CMK (cell line): ENCODE measurements at regions not wholly inside any gene's neighbourhood (a gene's known extent, or its start where the extent isn't known, plus 50 kb on each side); places are given as distances from the start of the nearest gene placed in this dataset.
"Not testable (repeated sequence)": the region's sequence is repeated elsewhere in the genome, so short reads cannot be mapped to it uniquely, and the experiment has no call there.

Source experiments
- DNase-seq: peaks from one replicate; pipeline ENCODE4 v3.0.0-alpha.2; 2010; ENCODE audit warnings: low read depth

DNA sequence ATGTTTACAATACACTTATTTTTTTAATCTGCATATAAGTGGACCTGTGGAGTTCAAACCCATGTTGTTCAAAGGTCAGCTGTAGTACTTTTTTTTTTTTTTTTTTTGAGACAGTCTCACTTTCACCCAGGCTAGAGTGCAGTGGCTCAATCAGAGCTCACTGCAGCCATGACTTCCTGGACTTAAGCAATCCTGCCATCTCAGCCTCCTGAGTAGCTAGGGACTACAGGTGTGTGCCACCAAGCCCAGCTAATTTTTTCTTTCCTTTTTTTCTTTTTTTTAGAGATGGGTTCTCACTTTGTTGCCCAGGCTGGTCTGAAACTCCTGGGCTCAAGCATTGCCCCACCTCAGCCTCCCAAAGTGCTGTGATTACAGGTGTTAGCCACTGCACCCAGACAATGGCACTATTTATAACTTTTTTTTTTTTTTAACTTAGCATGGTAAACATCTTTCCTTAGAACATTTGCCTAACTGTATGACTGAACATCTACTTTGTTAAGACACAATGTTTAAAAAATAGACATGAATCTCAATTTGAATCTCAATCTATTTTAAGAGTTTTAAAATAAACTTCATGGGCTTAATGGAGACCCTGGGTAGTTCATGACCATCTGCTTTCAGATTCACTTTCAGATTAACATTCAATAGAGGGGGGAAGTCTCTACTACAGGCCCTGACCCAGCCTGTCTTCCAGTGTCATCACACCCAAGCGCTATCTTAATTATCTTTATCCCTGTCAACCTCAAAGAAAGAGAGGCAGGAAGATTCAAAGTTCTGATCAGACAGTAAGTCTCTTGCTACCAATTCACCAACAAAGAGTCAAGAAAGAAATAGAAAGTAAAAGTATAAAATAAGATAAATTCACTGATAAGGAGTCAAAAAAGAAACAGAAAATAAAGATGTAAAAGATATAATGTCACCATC is 97.7 kb upstream of the DOCK9 start:
- no peak for DNase-seq

DNA sequence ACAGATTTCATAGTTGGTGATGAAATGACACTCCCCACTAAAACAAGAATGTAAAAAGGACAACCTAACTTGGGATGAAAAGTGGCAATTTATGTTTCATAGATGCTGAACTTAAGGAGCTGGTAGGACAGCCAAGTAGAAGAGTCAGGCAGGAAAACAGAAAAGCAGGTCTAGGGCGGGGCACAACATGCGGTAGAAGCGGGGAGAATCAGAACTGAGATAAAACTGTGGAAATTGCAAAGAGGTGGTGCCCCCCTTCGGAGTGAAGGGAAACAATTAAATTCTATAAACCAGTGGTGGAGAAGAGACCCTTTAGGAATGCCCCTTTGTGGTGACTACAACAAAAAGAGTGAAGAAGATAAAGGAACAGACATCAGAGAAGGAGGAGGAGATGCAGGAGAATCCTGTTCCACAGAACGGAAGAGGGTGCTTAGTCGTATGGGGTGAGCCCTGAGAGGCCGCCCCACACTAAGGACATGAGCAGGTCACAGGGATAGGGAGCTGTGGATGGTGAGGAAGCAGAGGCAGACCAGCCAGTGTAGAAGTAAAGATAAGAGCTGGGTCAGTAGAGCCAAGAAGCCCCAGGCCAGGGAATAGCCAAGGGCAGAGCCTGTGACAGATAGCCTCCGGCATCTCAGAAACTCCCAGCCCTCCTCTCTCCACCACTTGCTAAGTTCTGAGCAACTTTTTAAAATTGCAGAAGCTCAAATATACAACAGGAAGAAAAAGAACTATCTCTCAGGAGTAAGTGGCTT is 100.3 kb upstream of the DOCK9 start:
- no peak for DNase-seq

DNA sequence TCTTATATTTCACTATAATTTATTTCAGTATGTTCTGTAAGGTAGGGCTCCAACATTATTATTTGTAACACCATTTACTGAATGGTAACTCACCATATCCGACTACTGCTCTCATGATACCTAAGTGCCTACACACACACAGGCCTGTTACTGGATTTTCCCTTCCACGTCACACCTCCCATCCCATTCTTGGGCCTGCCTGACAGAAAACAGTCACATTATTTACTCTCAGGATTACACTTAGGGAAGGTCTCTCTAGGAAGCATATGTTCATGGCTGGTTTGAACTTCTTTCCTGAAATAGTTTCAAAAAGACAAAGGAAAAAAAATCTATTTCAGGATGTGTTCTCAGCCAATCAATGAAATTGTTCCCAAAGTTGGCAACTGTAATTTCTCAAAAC is 102.3 kb upstream of the DOCK9 start:
- no peak for DNase-seq

DNA sequence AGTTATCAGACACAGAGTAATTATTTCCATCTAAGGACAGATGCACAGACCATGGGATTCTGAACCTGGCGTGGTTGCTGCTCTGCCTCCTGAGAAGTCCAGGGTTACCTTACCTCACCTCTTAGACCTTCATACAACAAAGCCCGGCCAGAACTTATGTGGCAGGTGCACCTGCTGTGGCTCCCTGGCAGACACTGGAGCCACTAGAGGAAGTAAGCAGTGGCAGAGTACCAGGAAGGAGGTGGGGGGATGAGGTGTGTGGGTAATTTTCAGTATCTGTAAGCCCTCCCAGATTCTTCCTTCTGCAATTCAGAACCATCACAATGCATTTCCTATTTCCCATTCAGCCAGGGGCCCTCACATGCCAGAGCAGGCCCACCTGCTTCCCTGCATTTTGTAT is 106.1 kb upstream of the DOCK9 start:
- DNase-seq: no peak

DNA sequence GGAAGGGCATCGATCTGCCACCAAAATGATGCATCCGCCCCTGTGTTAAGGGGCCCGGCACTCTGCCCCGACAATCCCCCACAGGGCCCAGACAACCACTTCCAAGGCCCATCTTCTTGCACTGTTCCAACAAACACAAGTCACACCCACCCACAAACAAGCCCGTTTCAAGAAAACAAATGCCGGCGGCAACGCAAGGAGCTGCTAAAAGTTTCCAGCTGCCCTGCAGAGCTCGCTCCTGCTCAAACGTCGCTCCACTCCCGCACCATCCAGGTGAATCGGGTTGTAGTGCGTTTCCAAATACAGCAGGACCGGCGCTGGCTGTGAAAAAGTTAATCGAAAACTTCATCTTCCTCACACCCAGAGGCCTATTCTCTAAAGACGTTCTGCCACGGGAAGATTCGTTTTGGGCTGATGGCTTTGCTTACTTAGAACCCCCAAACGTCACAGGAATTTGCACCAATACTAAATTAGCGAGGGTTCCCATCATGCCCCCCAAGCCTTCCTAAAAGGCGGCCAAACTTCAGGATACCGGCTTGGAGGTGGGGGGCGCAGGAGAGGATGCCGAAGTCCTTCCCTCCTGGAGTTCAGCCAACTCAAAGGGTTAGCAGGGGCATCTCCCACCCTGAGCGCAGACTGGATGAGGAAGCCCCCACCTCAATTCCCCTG is 107.4 kb upstream of the DOCK9 start:
- no peak for DNase-seq

DNA sequence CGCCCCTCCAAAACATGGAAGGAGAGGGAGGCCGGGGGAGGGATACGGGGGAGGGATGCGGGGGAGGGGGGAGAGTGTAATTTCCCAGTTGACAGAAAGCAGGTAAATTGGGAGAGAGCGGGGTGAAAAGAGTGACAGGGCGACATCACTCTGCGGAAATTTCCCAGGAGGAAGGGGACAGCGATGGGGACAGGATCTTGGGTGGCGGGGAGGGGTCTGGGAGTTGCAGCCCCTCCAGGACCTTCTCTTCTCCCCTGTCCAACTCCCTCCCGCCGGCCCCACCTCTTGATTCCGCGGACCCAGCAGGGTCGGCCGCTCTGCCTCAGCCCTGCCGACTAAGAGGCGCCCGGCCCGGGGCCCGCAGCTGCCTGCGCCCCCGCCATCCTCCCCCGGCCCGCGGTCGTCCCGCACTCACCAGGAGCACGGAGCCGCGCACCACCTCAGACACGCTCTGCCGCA is 108.0 kb upstream of the DOCK9 start:
- DNase-seq: no peak

DNA sequence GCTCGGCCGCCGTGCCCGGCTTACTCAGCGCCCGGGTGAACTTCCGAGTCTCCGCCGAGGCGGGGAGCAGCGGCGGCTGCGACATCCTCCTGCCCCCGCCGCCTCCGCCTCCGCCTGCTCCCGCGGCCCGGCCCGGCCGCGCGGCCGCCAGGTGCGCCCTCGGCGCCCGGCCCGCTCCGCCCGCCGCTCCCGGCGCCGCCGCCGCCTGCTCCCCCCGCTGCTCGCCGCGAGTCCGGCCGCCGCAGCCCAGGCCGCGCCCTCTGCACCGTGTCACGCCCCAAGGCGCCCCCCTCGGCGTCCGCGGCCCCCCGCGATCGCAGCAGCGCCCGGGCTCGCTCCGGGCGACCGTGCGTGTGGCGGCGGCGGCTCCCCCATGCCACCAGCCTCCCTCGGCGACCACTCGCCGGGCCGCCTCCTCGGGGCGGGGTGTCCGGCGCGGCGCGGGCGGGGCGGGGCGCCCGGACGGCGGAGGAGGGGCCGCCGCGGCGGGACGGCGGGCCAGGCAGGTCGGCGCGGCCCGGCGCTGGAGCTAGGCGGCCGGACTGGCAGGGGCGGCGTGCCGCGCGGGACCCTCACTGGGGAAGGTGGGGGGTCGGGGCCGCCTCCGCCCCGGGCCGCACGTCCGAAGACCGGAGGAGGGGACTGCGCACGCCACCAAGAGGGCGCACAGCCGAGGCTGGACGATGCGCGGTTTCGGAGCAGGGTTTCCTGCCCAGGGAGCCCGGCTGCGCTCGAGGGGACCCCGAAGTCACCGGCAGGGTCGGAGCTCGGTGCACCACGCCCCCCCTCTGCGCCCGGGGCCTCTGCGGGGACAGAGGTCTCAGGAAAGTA is 108.6 kb upstream of the DOCK9 start:
- DNase-seq: no peak

DNA sequence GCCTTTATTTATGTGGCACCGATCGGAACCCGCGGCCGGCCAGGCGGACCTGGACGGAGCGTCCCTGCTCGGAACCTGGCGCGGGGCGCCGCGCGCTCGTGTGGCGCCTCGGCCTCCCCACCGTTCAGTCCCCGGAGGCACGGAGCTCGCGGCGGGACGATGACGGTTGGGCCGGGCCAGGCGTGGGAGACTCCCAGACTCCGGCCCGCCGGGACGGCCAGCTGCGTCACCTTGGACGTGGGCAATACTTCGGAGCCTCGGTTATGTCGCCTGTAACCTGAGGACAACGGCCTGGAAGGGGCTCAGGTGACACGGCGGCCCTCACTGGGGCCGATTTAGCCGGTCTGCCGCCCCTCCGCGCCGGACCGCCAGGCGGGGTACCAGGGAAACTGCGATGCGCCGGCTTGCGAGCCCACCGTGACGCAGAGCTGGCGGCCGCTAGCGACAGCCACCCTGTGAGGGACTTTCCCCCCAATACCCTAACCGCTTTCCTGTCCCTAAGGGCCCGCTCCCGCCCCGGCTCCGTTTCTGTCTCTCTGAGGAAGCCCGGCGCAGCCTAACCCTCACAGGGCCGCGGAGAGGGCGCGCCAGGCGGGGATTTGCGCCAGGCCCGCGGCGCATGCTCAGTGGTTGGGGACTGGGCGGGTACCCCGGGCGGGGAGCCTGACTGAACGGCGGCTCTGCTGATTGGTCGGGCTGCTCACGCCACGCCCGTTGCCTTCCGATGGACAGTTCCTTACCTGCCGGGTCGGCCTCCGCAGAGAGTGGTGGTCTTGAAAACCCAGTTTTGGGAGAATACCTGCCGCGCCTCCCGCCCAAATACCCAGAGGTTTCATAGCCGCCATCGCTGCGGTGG is 109.5 kb upstream of the DOCK9 start:
- no peak for DNase-seq

DNA sequence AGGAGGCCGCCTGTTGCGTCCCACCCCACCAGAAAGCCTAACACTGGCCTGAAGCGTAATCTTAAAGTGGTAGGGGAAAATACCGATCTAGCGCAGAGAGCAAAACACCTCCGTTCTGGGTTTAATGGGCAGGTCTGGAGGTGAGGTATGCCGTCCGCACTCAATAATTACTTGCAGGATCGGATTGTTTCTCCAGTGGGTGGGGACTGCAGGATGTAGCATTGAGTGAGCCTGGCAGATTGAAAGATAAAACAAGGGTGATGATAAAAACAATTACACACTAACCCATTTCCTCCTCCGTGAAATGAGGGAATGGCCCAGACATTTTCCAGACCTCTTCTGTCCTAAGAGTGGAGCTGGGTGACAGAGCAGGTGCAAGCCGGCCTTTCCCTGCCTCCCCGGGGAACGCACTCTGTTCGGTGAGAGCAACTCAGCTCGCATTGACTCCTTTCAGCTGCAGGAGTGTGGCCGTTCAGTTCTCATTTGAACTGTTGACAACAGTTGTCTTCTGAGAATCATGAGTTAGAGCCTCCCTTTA is 110.2 kb upstream of the DOCK9 start:
- DNase-seq: no peak

DNA sequence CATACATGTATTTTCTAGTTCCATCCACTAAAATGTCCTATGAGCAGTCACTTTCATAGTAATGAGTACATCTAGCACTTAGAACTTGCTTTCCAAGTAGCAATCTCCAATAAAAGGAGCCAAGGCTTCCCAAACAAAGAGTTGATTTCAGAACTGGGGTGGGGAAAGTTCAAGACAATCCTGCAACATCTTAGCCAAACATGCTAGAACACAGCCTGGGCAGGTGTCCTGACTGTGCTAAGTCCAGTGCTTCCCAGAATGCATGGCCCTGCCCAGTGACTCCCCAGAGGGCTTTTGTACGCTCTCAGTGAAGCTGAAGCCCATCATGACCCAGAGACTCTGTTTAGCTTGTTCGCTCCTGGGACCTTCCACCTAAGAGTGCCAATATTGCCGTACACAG is 106.7 kb upstream of the UBAC2 start:
- no peak for DNase-seq

DNA sequence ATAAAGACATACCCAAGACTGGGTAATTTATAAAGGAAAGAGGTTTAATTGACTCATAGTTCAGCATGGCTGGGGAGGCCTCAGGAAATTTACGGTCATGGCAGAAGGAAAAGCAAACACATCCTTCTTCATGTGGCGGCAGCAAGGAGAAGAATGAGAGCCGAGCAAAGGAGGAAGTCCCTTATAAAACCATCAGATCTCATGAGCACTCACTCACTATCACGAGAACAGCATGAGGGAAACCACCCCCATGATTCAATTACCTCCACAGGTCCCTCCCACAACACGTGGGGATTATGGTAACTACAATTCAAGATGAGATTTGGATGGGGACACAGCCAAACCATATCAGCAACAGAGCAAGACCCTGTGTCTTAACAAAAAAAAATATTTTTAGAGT is 98.8 kb upstream of the UBAC2 start:
- DNase-seq: not testable (repeated sequence)

DNA sequence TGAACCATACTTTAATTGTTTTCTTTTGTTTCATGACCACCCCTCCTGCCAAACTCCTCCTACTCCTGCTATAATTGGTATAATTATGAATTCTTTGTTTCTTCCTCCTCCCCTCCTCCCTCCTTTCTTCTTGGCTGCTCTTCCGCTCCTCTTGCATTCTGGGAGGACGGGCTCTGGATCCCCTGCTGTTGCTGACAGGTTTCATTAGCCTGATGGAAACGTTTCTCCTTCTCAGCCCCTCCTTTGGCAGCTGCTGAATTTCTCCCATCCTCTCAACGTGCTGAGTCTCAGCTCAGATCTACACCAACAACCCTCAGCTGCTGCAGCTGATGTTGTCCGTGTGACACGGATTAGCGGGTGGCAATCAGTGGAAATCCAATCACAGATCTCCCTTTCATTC is 97.1 kb upstream of the UBAC2 start:
- DNase-seq: no peak

DNA sequence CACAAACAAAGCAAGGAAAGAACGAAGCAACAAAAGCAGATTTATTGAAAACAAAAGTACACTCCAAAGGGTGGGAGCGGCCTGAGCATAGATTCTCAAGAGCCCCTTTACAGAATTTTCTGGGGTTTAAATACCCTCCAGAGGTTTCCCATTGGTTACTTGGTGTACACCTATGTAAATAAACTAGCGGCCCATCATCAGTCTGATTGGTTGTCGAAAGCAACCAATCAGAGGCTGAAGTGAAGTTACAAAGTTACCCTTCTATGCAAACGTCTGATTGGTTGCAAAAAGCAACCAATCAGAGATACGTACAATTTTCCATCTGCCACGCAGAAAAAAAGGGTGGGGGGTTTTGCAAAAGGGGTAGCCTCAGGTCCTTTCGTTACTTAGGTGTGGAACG is 96.3 kb upstream of the UBAC2 start:
- no peak for DNase-seq

DNA sequence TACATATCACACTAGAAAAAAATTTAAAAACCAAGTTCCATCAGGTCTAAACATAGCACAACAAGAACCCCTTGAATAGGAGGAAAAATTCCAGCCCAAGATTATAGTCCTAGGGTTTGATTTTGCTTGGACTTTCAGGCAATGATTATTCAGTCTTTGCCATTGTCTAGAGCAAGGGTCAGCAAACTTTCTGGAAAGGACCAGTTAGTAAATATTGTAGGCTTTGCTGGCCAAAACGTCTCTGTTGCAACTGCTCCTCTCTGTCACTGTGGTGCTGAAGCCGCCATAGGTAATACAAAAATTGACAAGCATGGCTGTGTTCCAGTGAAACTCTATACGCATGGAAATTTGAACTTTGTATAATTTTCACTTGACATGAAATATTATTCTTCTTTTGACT is 95.5 kb upstream of the UBAC2 start:
- DNase-seq: no peak

DNA sequence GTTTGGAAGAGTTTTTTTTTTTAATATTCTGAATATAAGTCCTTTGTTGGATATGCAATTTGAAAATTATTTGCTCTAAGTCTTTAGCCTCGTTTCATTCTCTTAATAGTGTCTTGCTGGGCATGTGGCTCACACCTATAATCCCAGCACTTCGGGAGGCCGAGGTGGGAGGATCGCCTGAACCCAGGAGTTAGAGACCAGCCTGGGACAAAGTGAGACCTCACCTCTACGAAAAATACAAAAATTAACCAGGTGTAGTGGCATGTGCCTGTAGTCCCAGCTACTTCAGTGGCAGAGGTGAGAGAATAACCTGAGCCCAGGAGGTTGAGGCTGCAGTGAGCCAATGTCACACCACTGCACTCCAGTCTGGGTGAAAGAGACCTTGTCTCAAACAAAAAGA is 87.3 kb upstream of the UBAC2 start:
- DNase-seq: no peak

DNA sequence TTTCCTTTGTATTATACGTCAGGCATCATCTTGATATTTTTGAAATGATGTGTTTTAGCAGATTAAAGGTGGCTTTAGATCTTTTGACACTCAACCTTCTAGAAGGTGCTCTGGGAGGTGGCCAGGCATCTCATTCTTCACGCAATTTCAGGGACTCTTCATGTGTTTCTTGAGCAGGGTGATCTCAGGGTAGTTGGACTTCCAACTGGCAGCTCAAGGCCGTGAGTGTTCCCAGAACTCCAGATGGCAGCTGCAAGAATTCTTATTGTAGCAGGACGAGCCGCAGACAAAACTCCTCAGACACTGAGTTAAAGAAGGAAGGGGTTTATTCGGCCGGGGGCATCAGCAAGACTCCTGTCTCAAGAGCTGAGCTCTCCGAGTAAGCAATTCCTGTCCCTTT is 82.5 kb upstream of the UBAC2 start:
- DNase-seq: no peak

DNA sequence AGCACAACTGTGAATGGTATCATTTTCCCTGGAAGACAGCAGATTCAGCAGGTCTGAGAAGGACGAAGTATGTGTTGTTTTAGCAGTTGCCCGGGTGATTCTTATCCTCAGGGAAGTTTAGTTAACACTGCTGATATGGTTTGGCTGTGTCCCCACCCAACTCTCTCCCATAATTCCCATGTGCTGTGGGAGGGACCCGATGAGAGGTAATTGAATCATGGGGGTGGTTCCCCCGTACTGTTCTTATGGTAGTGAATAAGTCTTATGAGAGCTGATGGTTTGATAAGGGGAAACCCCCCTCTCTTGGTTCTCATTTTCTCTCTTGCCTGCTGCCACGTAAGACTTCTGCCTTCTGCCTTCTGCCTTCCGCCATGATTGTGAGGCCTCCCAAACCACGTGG is 81.0 kb upstream of the UBAC2 start:
- DNase-seq: no peak

DNA sequence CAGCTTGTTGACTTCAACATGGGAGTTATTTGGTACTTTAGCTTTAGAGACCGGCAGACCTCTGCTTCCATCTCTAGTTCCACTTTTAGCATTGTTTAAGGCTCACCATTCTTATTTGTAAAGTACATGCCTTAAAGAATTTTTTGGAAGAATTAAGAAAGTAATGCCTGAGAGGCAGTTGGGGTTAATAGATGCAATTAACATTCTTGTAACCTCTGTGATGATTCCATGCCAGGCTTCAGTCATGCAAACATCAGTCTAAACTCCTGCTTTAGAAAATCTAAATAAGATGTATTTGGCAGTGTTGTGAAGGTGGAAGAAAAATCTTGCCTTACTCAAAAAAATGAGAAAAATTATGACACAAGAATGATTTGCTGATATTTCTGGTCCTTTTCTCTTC is 79.9 kb upstream of the UBAC2 start:
- no peak for DNase-seq

DNA sequence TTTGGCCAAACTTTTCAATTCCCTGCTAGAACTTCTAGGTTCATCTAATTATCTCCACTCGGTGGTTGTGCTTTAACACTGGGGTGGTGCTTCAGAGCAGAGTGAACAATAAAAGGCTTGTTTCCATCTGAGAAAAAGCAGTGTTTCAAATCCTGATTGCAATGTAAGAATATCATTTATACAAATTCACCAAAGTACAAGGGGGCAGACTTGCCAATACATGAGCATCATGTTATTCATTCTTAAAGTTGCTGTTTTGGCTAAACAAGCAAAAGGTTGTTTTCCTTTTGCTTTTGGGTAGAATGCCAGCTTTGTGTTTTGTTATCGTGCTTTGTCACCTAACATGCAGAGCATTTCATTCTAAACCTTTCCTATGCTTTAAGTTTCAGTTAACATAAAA is 78.5 kb upstream of the UBAC2 start:
- no peak for DNase-seq
